K562 (cell line): ENCODE measurements at regions not wholly inside any gene's neighbourhood (a gene's known extent, or its start where the extent isn't known, plus 50 kb on each side); places are given as distances from the start of the nearest gene placed in this dataset.

Experiments
- ATAC-seq: fragments of 200-7000 bp; cut with Tn5 transposase; 3 replicates; pipeline ENCODE4 v1.9.1; 2020; ENCODE audit warnings: moderate library complexity
- BruUV-seq: library from RNA; stranded (reverse); fragments of 400-500 nt; replicated peaks from 2 replicates; lab custom pipeline; 2021; lab: Mats Ljungman, UMichigan
- CTCF ChIA-PET: fragments of 300-600 bp; formaldehyde crosslinking; extraction: SDS; loops from one replicate; lab custom pipeline; 2021; ENCODE audit warnings: low intra/inter-chr PET ratio; lab: Yijun Ruan, JAX
- POLR2A ChIA-PET: fragments of 300-600, 350-650 bp; sonication (Branson Sonifier 250); formaldehyde crosslinking; extraction: SDS; loops from one replicate; lab custom pipeline; 2021; ENCODE audit warnings: antibody characterized with exemption, inconsistent platforms; lab: Yijun Ruan, JAX
- DNase-seq, 4 experiments: peaks; one replicate each; pipeline versions ENCODE4 v3.0.0 to v3.0.0-alpha.2; 2011 to 2018; ENCODE audit warnings: low spot score in 3 of 4, mixed read lengths in 3 of 4; ENCODE audit errors: extremely low read depth in 1 of 4
- FAIRE-seq: peaks from 2 replicates; lab custom pipeline; 2011; peaks lifted over from hg19 to GRCh38; lab: Jason Lieb, UNC
- H2AFZ ChIP-seq: 2 replicates; pipeline ENCODE4 v1.6.0; 2011; ENCODE audit warnings: low read depth, low read length, control low read depth, inconsistent platforms
- H3K27ac ChIP-seq: fragments of 200-600 bp; 3 replicates; pipeline ENCODE4 v1.8.0; 2011; ENCODE audit warnings: low read depth, mild to moderate bottlenecking, control low read depth, inconsistent platforms, low read length, moderate library complexity, mixed read lengths; ENCODE audit errors: extremely low read depth
- H3K27me3 ChIP-seq, 2 experiments: fragments of 300-600 bp in 1 of 2; 2 replicates in 1 of 2; 3 replicates in 1 of 2; pipeline versions ENCODE4 v1.6.0 to v1.8.0; 2011; ENCODE audit warnings: inconsistent platforms in 2 of 2, low read length in 2 of 2, mild to moderate bottlenecking in 1 of 2, mixed read lengths in 1 of 2, moderate library complexity in 1 of 2; ENCODE audit not compliant: control insufficient read depth in 2 of 2, insufficient read depth in 2 of 2
- H3K36me3 ChIP-seq: fragments of 300-600 bp; 3 replicates; pipeline ENCODE4 v1.8.0; 2011; ENCODE audit warnings: mild to moderate bottlenecking, low read length, inconsistent platforms; ENCODE audit not compliant: control insufficient read depth, insufficient read depth
- H3K4me1 ChIP-seq, 2 experiments: fragments of 200-600 bp in 1 of 2; replicated peaks in 1 of 2; 2 replicates in 1 of 2; 3 replicates in 1 of 2; pipeline versions ENCODE4 v1.5.1 to v1.8.0; 2011; ENCODE audit warnings: inconsistent platforms in 2 of 2, low read length in 2 of 2, mild to moderate bottlenecking in 1 of 2, mixed read lengths in 1 of 2, moderate library complexity in 1 of 2; ENCODE audit not compliant: control insufficient read depth in 2 of 2, insufficient read depth in 2 of 2
- H3K4me2 ChIP-seq: 2 replicates; pipeline ENCODE4 v1.6.1; 2011; ENCODE audit warnings: low read length, control low read depth, inconsistent platforms, mixed read lengths; ENCODE audit not compliant: insufficient read depth
- H3K4me3 ChIP-seq: fragments of 200-600 bp; sonication (generic), shearing (Covaris generic); 2 replicates; pipeline ENCODE4 v1.5.1; 2016; ENCODE audit warnings: control low read depth, inconsistent platforms
- H3K79me2 ChIP-seq: fragments of 200-600 bp; 3 replicates; pipeline ENCODE4 v1.8.0; 2011; ENCODE audit warnings: low read length, inconsistent platforms; ENCODE audit not compliant: control insufficient read depth, insufficient read depth
- H3K9ac ChIP-seq, 2 experiments: 2 replicates each; pipeline versions ENCODE4 v1.6.0 to v1.6.1; 2011; ENCODE audit warnings: low read depth in 2 of 2, low read length in 2 of 2, control low read depth in 1 of 2, inconsistent platforms in 1 of 2, mild to moderate bottlenecking in 1 of 2, mixed read lengths in 1 of 2; ENCODE audit not compliant: insufficient read depth in 1 of 2
- H3K9me1 ChIP-seq: one replicate; pipeline ENCODE4 v1.6.0; 2011; ENCODE audit warnings: inconsistent platforms, mild to moderate bottlenecking, low read length, moderate library complexity; ENCODE audit not compliant: control insufficient read depth, insufficient read depth
- H3K9me3 ChIP-seq: replicated peaks from 2 replicates; pipeline ENCODE4 v1.5.1; 2011; ENCODE audit warnings: low read depth, low read length, inconsistent platforms; ENCODE audit not compliant: control insufficient read depth, insufficient read depth
- H4K20me1 ChIP-seq: replicated peaks from 2 replicates; pipeline ENCODE4 v1.6.1; 2011; ENCODE audit warnings: low read length, inconsistent platforms, mixed read lengths; ENCODE audit not compliant: control insufficient read depth, insufficient read depth
- ATF7 ChIP-seq: fragments of 450-650 bp; IDR thresholded peaks from 2 replicates; pipeline ENCODE4 v1.7.1; 2014; ENCODE audit warnings: mild to moderate bottlenecking, moderate library complexity
- CEBPB ChIP-seq: fragments of 450-650 bp; IDR thresholded peaks from 2 replicates; pipeline ENCODE4 v1.6.1; 2016; ENCODE audit warnings: missing genetic modification characterization, missing compliant biosample characterization
- KDM1A ChIP-seq, 2 experiments: fragments of 450-650 bp; IDR thresholded peaks; 2 replicates each; pipeline ENCODE4 v1.6.1; 2016; ENCODE audit warnings: mild to moderate bottlenecking in 2 of 2
- SRF ChIP-seq, 2 experiments: fragments of 250-450, 450-650 bp in 1 of 2; sonication (Bioruptor Pico) in 1 of 2; sonication (generic) in 1 of 2; formaldehyde crosslinking; IDR thresholded peaks; 2 replicates each; pipeline versions ENCODE4 v1.5.0 to v1.5.1; 2020 to 2022; ENCODE audit warnings: mild to moderate bottlenecking in 1 of 2, missing genetic modification reagents in 1 of 2
- TRIM24 ChIP-seq, 2 experiments: fragments of 450-650 bp; IDR thresholded peaks; 2 replicates each; pipeline ENCODE4 v1.6.1; 2016
- ZC3H11A ChIP-seq: IDR thresholded peaks from 2 replicates; pipeline ENCODE4 v1.6.1; 2012; ENCODE audit warnings: low read depth, low read length, improper control_type of control experiment
- ZNF311 ChIP-seq: fragments of 250-450 bp; sonication (Bioruptor Pico); IDR thresholded peaks from 2 replicates; pipeline ENCODE4 v1.4.0; 2020; ENCODE audit warnings: mild to moderate bottlenecking, moderate library complexity
- WGBS: fragments of 100-300 bp; shearing (Covaris generic); methylation state at CpG from one replicate; pipeline ENCODE4 v1.1.6; 2016; ENCODE audit warnings: low coverage, mixed read lengths; ENCODE audit not compliant: insufficient coverage; ENCODE audit errors: missing lambda C conversion rate; 5-methylcytosine and 5-hydroxymethylcytosine counted together
- in situ Hi-C: fragments of 300-500 bp; cut with MboI; formaldehyde crosslinking; loops from 4 replicates; pipeline ENCODE4 v1.15.0; 2018; ENCODE audit warnings: inconsistent platforms, mixed read lengths
- intact Hi-C: fragments of 100-400 bp; cut with micrococcal nuclease; formaldehyde crosslinking; loops from 2 replicates; pipeline ENCODE4 v1.14.2; 2022
- TF ChIP-seq, protein P1 (sequence below): fragments of 200-600 bp; sonication (generic); IDR thresholded peaks from one replicate; pipeline ENCODE4 v1.6.1; 2012; ENCODE audit warnings: mild to moderate bottlenecking, low read depth, low read length, inconsistent platforms
- TF ChIP-seq, protein P2 (sequence below), 2 experiments: fragments of 450-650 bp in 1 of 2; sonication (generic) in 1 of 2; formaldehyde crosslinking in 1 of 2; IDR thresholded peaks in 1 of 2; conservative IDR thresholded peaks in 1 of 2; 2 replicates each; pipeline versions ENCODE4 v1.6.1 to v1.8.1; 2016 to 2023; ENCODE audit warnings: mild to moderate bottlenecking in 2 of 2, moderate library complexity in 2 of 2, inconsistent platforms in 1 of 2, missing genetic modification reagents in 1 of 2

DNA sequence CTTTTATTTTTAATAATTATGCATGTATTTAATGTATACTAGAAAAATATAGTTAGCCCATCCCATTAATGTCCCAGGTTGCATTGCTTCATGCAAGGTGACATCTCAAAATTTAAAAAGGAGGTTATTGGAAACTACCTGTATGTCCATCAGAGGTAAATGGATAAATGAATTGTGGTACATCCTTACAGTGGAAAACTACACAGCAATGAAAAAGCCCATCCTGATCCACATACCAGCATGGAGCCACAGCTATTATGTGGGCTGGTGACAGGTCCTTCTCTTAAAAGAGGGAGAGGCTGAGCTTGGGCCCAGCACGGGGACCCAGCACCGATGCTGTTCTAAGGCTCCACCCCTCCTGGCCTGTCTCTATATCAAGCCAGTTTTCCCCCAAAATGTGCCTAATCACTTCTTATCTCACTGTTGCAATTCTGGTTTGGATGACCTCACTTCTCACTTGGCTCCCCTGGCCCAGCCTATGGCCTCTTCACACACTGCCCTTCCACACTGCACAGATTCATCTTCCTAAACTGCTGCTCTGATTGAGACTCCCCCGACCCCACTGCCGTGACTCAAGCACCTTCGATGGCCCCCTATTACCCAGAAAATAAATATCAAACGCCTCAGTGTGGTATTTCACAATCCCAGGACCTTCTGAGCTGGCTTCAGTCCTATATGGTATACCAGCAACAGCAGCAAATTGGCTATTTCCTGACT, 97.1 kb upstream of the NCOR2 start:
- H3K4me2 ChIP-seq, result no peak overlapping the region
- H3K9me3 ChIP-seq, result peaks cover 3% of the 10 kb centered on the region; the same call in 1 of the 2 replicates
- POLR2A ChIA-PET, result interaction anchor here (1.4 kb wide), 1 partner anchor 11 kb away, joined by 6 read pairs; no protein-coding TSS in a partner anchor
- FAIRE-seq, result no peak
- H3K9ac ChIP-seq, result no peak overlapping the region
- H3K9me1 ChIP-seq, result no peaks in the 10 kb centered on the region
- no peak overlapping the region for H3K27ac ChIP-seq
- CTCF ChIA-PET, result no interaction called here
- no peaks in the 10 kb centered on the region for H3K79me2 ChIP-seq
- H3K27me3 ChIP-seq, result peaks cover 13 to 55% of the 10 kb centered on the region in 2 experiments; a peak in 4 of 5 replicates
- no peak overlapping the region for H2AFZ ChIP-seq
- no TSS peak for BruUV-seq
- DNase-seq, result no peak
- no peaks in the 10 kb centered on the region for H3K36me3 ChIP-seq
- no peak overlapping the region for H3K4me3 ChIP-seq
- in situ Hi-C loops (no loop called here), intact Hi-C loops (no loop called here)
- 0% methylated on average over 6 of the region's 6 CpGs for WGBS
- no peaks in the 10 kb centered on the region; the same call in 1 of the 2 replicates for H4K20me1 ChIP-seq
- peaks cover 2 to 7% of the 10 kb centered on the region in 2 experiments; a peak in 2 of 5 replicates for H3K4me1 ChIP-seq
- ATAC-seq, result no peak
- TF ChIP-seq, protein P1, sequence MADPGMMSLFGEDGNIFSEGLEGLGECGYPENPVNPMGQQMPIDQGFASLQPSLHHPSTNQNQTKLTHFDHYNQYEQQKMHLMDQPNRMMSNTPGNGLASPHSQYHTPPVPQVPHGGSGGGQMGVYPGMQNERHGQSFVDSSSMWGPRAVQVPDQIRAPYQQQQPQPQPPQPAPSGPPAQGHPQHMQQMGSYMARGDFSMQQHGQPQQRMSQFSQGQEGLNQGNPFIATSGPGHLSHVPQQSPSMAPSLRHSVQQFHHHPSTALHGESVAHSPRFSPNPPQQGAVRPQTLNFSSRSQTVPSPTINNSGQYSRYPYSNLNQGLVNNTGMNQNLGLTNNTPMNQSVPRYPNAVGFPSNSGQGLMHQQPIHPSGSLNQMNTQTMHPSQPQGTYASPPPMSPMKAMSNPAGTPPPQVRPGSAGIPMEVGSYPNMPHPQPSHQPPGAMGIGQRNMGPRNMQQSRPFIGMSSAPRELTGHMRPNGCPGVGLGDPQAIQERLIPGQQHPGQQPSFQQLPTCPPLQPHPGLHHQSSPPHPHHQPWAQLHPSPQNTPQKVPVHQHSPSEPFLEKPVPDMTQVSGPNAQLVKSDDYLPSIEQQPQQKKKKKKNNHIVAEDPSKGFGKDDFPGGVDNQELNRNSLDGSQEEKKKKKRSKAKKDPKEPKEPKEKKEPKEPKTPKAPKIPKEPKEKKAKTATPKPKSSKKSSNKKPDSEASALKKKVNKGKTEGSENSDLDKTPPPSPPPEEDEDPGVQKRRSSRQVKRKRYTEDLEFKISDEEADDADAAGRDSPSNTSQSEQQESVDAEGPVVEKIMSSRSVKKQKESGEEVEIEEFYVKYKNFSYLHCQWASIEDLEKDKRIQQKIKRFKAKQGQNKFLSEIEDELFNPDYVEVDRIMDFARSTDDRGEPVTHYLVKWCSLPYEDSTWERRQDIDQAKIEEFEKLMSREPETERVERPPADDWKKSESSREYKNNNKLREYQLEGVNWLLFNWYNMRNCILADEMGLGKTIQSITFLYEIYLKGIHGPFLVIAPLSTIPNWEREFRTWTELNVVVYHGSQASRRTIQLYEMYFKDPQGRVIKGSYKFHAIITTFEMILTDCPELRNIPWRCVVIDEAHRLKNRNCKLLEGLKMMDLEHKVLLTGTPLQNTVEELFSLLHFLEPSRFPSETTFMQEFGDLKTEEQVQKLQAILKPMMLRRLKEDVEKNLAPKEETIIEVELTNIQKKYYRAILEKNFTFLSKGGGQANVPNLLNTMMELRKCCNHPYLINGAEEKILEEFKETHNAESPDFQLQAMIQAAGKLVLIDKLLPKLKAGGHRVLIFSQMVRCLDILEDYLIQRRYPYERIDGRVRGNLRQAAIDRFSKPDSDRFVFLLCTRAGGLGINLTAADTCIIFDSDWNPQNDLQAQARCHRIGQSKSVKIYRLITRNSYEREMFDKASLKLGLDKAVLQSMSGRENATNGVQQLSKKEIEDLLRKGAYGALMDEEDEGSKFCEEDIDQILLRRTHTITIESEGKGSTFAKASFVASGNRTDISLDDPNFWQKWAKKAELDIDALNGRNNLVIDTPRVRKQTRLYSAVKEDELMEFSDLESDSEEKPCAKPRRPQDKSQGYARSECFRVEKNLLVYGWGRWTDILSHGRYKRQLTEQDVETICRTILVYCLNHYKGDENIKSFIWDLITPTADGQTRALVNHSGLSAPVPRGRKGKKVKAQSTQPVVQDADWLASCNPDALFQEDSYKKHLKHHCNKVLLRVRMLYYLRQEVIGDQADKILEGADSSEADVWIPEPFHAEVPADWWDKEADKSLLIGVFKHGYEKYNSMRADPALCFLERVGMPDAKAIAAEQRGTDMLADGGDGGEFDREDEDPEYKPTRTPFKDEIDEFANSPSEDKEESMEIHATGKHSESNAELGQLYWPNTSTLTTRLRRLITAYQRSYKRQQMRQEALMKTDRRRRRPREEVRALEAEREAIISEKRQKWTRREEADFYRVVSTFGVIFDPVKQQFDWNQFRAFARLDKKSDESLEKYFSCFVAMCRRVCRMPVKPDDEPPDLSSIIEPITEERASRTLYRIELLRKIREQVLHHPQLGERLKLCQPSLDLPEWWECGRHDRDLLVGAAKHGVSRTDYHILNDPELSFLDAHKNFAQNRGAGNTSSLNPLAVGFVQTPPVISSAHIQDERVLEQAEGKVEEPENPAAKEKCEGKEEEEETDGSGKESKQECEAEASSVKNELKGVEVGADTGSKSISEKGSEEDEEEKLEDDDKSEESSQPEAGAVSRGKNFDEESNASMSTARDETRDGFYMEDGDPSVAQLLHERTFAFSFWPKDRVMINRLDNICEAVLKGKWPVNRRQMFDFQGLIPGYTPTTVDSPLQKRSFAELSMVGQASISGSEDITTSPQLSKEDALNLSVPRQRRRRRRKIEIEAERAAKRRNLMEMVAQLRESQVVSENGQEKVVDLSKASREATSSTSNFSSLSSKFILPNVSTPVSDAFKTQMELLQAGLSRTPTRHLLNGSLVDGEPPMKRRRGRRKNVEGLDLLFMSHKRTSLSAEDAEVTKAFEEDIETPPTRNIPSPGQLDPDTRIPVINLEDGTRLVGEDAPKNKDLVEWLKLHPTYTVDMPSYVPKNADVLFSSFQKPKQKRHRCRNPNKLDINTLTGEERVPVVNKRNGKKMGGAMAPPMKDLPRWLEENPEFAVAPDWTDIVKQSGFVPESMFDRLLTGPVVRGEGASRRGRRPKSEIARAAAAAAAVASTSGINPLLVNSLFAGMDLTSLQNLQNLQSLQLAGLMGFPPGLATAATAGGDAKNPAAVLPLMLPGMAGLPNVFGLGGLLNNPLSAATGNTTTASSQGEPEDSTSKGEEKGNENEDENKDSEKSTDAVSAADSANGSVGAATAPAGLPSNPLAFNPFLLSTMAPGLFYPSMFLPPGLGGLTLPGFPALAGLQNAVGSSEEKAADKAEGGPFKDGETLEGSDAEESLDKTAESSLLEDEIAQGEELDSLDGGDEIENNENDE, result no peak
- peak in 1 of 2 experiments; percentile 25; a peak in 1 of 4 replicates for TF ChIP-seq TRIM24 (IDR thresholded peaks at IDR 0.05)
- peak; percentile 18; the same call in 1 of the 2 replicates for TF ChIP-seq CEBPB (tag)
- 0 out of 2 replicates have a peak, but pooled peaks have one; percentile 30 for TF ChIP-seq ATF7
- no peak for TF ChIP-seq SRF (CRISPR knock-in tag; IDR thresholded peaks at IDR 0.05)
- TF ChIP-seq, protein P2, sequence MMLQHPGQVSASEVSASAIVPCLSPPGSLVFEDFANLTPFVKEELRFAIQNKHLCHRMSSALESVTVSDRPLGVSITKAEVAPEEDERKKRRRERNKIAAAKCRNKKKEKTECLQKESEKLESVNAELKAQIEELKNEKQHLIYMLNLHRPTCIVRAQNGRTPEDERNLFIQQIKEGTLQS (IDR thresholded peaks at IDR 0.05), result peak; percentile 60
- TF ChIP-seq, protein P2 (CRISPR knock-in tag; conservative IDR thresholded peaks at IDR 0.05), result no peak
- TF ChIP-seq ZNF311, result no peak
- TF ChIP-seq ZC3H11A, result no peak
- TF ChIP-seq KDM1A (IDR thresholded peaks at IDR 0.05), result peak in 1 of 2 experiments; percentile 30; a peak in 1 of 4 replicates
